ENCODE measurements at regions not wholly inside any gene's neighbourhood (a gene's known extent, or its start where the extent isn't known, plus 50 kb on each side); places are given as distances from the start of the nearest gene placed in this dataset.

DNA sequence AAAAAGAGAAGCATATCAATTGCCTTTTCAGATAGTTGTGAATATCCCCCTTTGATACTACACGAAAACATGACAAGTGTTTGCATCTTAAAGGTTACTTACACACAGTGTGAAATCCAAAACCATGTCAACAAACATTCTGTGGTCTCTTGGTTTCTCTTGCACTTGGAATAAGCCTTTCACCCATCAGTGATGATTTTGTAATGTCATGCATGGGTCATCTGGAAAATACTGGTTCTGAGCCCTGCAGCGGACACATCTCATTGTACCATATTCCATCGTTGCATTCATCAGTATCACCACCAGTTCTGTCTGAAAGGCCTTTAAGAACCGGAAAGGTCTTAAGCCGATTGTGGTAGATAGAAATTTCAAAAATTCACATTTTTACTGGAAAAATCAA lies 65.4 kb upstream of the SOX1 start:
- TF ChIP-seq, protein P1, sequence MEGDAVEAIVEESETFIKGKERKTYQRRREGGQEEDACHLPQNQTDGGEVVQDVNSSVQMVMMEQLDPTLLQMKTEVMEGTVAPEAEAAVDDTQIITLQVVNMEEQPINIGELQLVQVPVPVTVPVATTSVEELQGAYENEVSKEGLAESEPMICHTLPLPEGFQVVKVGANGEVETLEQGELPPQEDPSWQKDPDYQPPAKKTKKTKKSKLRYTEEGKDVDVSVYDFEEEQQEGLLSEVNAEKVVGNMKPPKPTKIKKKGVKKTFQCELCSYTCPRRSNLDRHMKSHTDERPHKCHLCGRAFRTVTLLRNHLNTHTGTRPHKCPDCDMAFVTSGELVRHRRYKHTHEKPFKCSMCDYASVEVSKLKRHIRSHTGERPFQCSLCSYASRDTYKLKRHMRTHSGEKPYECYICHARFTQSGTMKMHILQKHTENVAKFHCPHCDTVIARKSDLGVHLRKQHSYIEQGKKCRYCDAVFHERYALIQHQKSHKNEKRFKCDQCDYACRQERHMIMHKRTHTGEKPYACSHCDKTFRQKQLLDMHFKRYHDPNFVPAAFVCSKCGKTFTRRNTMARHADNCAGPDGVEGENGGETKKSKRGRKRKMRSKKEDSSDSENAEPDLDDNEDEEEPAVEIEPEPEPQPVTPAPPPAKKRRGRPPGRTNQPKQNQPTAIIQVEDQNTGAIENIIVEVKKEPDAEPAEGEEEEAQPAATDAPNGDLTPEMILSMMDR (IDR thresholded peaks at IDR 0.05): no peak
- TF ChIP-seq POLR2A (IDR thresholded peaks at IDR 0.05): no peak

Measured in thyroid gland (tissue), 4 donors.